Gastroesophageal sphincter (tissue), 4 donors: ENCODE measurements at regions not wholly inside any gene's neighbourhood (a gene's known extent, or its start where the extent isn't known, plus 50 kb on each side); places are given as distances from the start of the nearest gene placed in this dataset.

Experiments used
- ATAC-seq: fragments of 150-250 bp; one replicate; pipeline ENCODE4 v1.9.1; 2016; ENCODE audit warnings: mild to moderate bottlenecking, moderate library complexity
- H3K27ac ChIP-seq, 4 donors: fragments of 200-600 bp; sonication (generic) in 3 of 4; 1 replicate in 3 of 4; 2 replicates in 1 of 4; pipeline ENCODE4 v1.5.1; 2016 to 2019
- H3K27me3 ChIP-seq: fragments of 200-600 bp; sonication (generic); one replicate; pipeline ENCODE4 v1.5.1; 2019
- H3K36me3 ChIP-seq, 2 donors: fragments of 200-600 bp; sonication (generic); one replicate each; pipeline ENCODE4 v1.5.1; 2019; ENCODE audit warnings: control low read depth in 1 of 2
- H3K4me1 ChIP-seq, 3 donors: fragments of 200-600 bp; sonication (generic); 1 replicate in 2 of 3; 2 replicates in 1 of 3; pipeline ENCODE4 v1.5.1; 2016 to 2019; ENCODE audit warnings: control low read depth in 2 of 3
- H3K4me3 ChIP-seq, 2 donors: fragments of 200-600 bp; sonication (generic); one replicate each; pipeline ENCODE4 v1.5.1; 2019; ENCODE audit warnings: mild to moderate bottlenecking in 1 of 2, moderate library complexity in 1 of 2
- H3K9me3 ChIP-seq, 3 donors: fragments of 200-600 bp; sonication (generic); one replicate each; pipeline ENCODE4 v1.5.1; 2017 to 2019; ENCODE audit warnings: control low read depth in 2 of 3
- CTCF ChIP-seq, 4 experiments: fragments of 200-600 bp in 2 of 4; fragments of 450-650 bp in 2 of 4; sonication (generic) in 1 of 4; IDR thresholded peaks; one replicate each; pipeline ENCODE4 v1.5.1; 2017 to 2019; ENCODE audit warnings: antibody characterized with exemption in 4 of 4, mild to moderate bottlenecking in 2 of 4, moderate library complexity in 2 of 4
- EP300 ChIP-seq: sonication (generic); formaldehyde crosslinking; IDR thresholded peaks from one replicate; pipeline ENCODE4 v1.6.1; 2017; ENCODE audit warnings: antibody characterized with exemption, mild to moderate bottlenecking
- POLR2A ChIP-seq, 2 donors: fragments of 450-650 bp; IDR thresholded peaks; one replicate each; pipeline ENCODE4 v1.6.1; 2017; ENCODE audit warnings: antibody characterized with exemption in 2 of 2, mild to moderate bottlenecking in 2 of 2, moderate library complexity in 1 of 2
- POLR2AphosphoS5 ChIP-seq: sonication (generic); formaldehyde crosslinking; IDR thresholded peaks from one replicate; pipeline ENCODE4 v1.6.1; 2017; ENCODE audit warnings: antibody characterized with exemption
- whole genome bisulfite sequencing, 2 donors: methylation state at CpG; one replicate each; pipeline ENCODE4 v1.1.5; 2018; ENCODE audit warnings: low coverage in 1 of 2; 5-methylcytosine and 5-hydroxymethylcytosine counted together

- no peaks in the 10 kb centered on the region for H3K9me3 ChIP-seq
- no peak overlapping the region for H3K27ac ChIP-seq
- H3K36me3 ChIP-seq, result no peaks in the 10 kb centered on the region
- WGBS, 2 donors, result 96% methylated on average over 3 to 4 of the region's 4 CpGs
- ATAC-seq, result no peak
- no peak overlapping the region for H3K4me3 ChIP-seq
- TF ChIP-seq POLR2AphosphoS5 (no peak), CTCF (IDR thresholded peaks at IDR 0.05) (no peak), EP300 (no peak), POLR2A (IDR thresholded peaks at IDR 0.05) (no peak)
- H3K4me1 ChIP-seq, result no peaks in the 10 kb centered on the region
- no peaks in the 10 kb centered on the region for H3K27me3 ChIP-seq
Observed at GRCh38 chr1:212212343-212212742, 72.9 kb upstream of the PPP2R5A start.

- ATAC-seq, result no peak
- TF ChIP-seq EP300 (no peak), CTCF (IDR thresholded peaks at IDR 0.05) (no peak), POLR2A (IDR thresholded peaks at IDR 0.05) (no peak)
- Histone ChIP-seq H3K4me1 (no peaks in the 10 kb centered on the region), H3K27ac (no peak overlapping the region), H3K27me3 (no peaks in the 10 kb centered on the region), H3K9me3 (no peaks in the 10 kb centered on the region), H3K4me3 (no peak overlapping the region), H3K36me3 (no peaks in the 10 kb centered on the region)
- 62 to 63% methylated on average over 3 to 7 of the region's 7 CpGs for WGBS, 2 donors
Observed at GRCh38 chr1:212212906-212213305, 72.3 kb upstream of the PPP2R5A start.

GRCh38 chr1:212213784-212214183 lies 71.4 kb upstream of the PPP2R5A start:
- Histone ChIP-seq H3K4me3 (no peak overlapping the region), H3K4me1 (no peaks in the 10 kb centered on the region), H3K9me3 (no peaks in the 10 kb centered on the region), H3K36me3 (no peaks in the 10 kb centered on the region), H3K27ac (peak overlapping the region in 1 of 4 donors; percentile 31), H3K27me3 (no peaks in the 10 kb centered on the region)
- TF ChIP-seq POLR2AphosphoS5 (no peak), CTCF (IDR thresholded peaks at IDR 0.05) (no peak), EP300 (no peak), POLR2A (IDR thresholded peaks at IDR 0.05) (no peak)
- ATAC-seq, result no peak
- WGBS, 2 donors, result 88 to 100% methylated on average over 2 of the region's 2 CpGs

- Histone ChIP-seq H3K4me1 (no peaks in the 10 kb centered on the region), H3K27me3 (no peaks in the 10 kb centered on the region), H3K9me3 (no peaks in the 10 kb centered on the region), H3K27ac (peak overlapping the region in 1 of 4 donors; percentile 31), H3K36me3 (no peaks in the 10 kb centered on the region), H3K4me3 (no peak overlapping the region)
- no peak for ATAC-seq
- 56 to 80% methylated on average over 1 of the region's 1 CpG for WGBS, 2 donors
- TF ChIP-seq CTCF (IDR thresholded peaks at IDR 0.05), result no peak
Observed at GRCh38 chr1:212214325-212214724, 70.9 kb upstream of the PPP2R5A start.

- TF ChIP-seq POLR2A (IDR thresholded peaks at IDR 0.05), result no peak
- TF ChIP-seq EP300, result no peak
- TF ChIP-seq CTCF (IDR thresholded peaks at IDR 0.05), result no peak
- no peak for TF ChIP-seq POLR2AphosphoS5
- no peaks in the 10 kb centered on the region for H3K4me1 ChIP-seq
- WGBS, 2 donors, result 89 to 100% methylated on average over 1 to 3 of the region's 3 CpGs
- no peaks in the 10 kb centered on the region for H3K27me3 ChIP-seq
- H3K36me3 ChIP-seq, result no peaks in the 10 kb centered on the region
- H3K27ac ChIP-seq, result no peak overlapping the region
- H3K4me3 ChIP-seq, result no peak overlapping the region
- no peak for ATAC-seq
- no peaks in the 10 kb centered on the region for H3K9me3 ChIP-seq
Observed at GRCh38 chr1:212215910-212216309, 69.3 kb upstream of the PPP2R5A start.
